ENCODE measurements at regions not wholly inside any gene's neighbourhood (a gene's known extent, or its start where the extent isn't known, plus 50 kb on each side); places are given as distances from the start of the nearest gene placed in this dataset.

DNA sequence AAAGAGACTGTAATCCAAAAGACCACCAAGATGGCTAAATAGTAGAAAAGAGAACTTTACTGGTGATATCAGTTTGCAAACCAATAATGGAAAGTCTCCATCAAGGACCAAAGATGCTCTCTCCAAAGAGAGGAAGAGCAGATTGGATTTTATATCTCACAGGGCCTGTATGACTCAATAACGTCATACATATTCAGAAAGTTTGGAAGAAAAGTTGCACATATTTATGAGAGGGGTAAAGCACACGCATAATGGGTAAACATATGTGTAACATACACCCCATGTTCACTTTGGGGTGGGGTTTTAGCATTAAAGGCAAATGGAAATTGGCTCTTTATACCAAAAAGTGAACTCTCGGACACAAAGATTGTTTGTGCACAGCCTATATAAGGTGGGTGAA, 274.5 kb upstream of the POU1F1 start:
- no peak overlapping the region for H2BK20ac ChIP-seq (ENCODE audit: low read depth, low read length, poor library complexity, severe bottlenecking)
- H3T11ph ChIP-seq (ENCODE audit: low read length), result no peak overlapping the region
- no CpG with 5 or more reads among the region's 3 CpGs for WGBS (ENCODE audit: extremely low coverage, insufficient read length, low lambda C conversion rate)
- H3K4me2 ChIP-seq (ENCODE audit: insufficient read depth, insufficient read length, low read length), result no peak overlapping the region
- no peak overlapping the region for H2BK120ac ChIP-seq (ENCODE audit: low read depth, low read length, poor library complexity, severe bottlenecking)
- Mint-ChIP-seq H3K9me3 (no peaks in the 10 kb centered on the region), H3K4me3 (no peak overlapping the region), H3K27ac (no peak overlapping the region), H3K4me1 (no peaks in the 10 kb centered on the region), H3K27me3 (ENCODE audit: low read depth) (no peaks in the 10 kb centered on the region), H3K36me3 (ENCODE audit: insufficient read depth in 1 of 3, low read depth in 3 of 3) (no peaks in the 10 kb centered on the region; a peak in 1 of 7 replicates)
- no peaks in the 10 kb centered on the region for H3K9me3 ChIP-seq (ENCODE audit: control insufficient read depth, low read depth, low read length)
- no peak overlapping the region for H3K18ac ChIP-seq (ENCODE audit: insufficient read length, low read depth, low read length)
- H3K4me1 ChIP-seq (ENCODE audit: insufficient read depth, low read length), result no peaks in the 10 kb centered on the region
- no peak overlapping the region for H3K56ac ChIP-seq (ENCODE audit: insufficient read length, low read depth, low read length)
- H2BK15ac ChIP-seq (ENCODE audit: low read depth, low read length), result no peak overlapping the region
- no peaks in the 10 kb centered on the region for H3K27me3 ChIP-seq (ENCODE audit: insufficient read depth, low read length)
- no peak overlapping the region for H3K4ac ChIP-seq (ENCODE audit: low read depth, low read length)
- H2AK5ac ChIP-seq (ENCODE audit: insufficient read length, low read length), result no peak overlapping the region
- no peak overlapping the region for H3K9ac ChIP-seq (ENCODE audit: extremely low read depth, insufficient read length, low read length)
- no peaks in the 10 kb centered on the region for H4K20me1 ChIP-seq (ENCODE audit: control insufficient read depth, insufficient read depth, insufficient read length)
- no peaks in the 10 kb centered on the region for H3K79me2 ChIP-seq (ENCODE audit: insufficient read depth, low read length)
- no peaks in the 10 kb centered on the region for H3K23me2 ChIP-seq (ENCODE audit: insufficient read length, low read depth, low read length, poor library complexity, severe bottlenecking)
- TF ChIP-seq, protein P1, sequence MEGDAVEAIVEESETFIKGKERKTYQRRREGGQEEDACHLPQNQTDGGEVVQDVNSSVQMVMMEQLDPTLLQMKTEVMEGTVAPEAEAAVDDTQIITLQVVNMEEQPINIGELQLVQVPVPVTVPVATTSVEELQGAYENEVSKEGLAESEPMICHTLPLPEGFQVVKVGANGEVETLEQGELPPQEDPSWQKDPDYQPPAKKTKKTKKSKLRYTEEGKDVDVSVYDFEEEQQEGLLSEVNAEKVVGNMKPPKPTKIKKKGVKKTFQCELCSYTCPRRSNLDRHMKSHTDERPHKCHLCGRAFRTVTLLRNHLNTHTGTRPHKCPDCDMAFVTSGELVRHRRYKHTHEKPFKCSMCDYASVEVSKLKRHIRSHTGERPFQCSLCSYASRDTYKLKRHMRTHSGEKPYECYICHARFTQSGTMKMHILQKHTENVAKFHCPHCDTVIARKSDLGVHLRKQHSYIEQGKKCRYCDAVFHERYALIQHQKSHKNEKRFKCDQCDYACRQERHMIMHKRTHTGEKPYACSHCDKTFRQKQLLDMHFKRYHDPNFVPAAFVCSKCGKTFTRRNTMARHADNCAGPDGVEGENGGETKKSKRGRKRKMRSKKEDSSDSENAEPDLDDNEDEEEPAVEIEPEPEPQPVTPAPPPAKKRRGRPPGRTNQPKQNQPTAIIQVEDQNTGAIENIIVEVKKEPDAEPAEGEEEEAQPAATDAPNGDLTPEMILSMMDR (conservative IDR thresholded peaks at IDR 0.05), result no peak
- H2BK5ac ChIP-seq (ENCODE audit: insufficient read length, low read length), result no peak overlapping the region
- H4K91ac ChIP-seq (ENCODE audit: insufficient read length, low read depth, low read length), result no peak overlapping the region
- no peak overlapping the region for H4K8ac ChIP-seq (replicated peaks; ENCODE audit: insufficient read length, low read depth, low read length)
- no peak overlapping the region for H2AFZ ChIP-seq (ENCODE audit: low read length)
- no peak overlapping the region for H2BK12ac ChIP-seq (ENCODE audit: insufficient read length, low read depth, low read length)
- no peak overlapping the region for H4K5ac ChIP-seq (ENCODE audit: insufficient read length, low read depth, low read length)
- H3K23ac ChIP-seq (ENCODE audit: insufficient read length, low read depth, low read length), result no peak overlapping the region
- H3K79me1 ChIP-seq (ENCODE audit: insufficient read depth, low read depth, low read length, poor library complexity, severe bottlenecking), result no peaks in the 10 kb centered on the region
- no peak overlapping the region for H3K14ac ChIP-seq (ENCODE audit: insufficient read depth, low read length)
- no peak overlapping the region for H3K27ac ChIP-seq (ENCODE audit: insufficient read length, low read depth, low read length)
- no peak for DNase-seq

All from H9 (cell line).